CD4-positive, alpha-beta T cell treated with Interleukin-17A for 4 hours (primary cell): ENCODE measurements at regions not wholly inside any gene's neighbourhood (a gene's known extent, or its start where the extent isn't known, plus 50 kb on each side); places are given as distances from the start of the nearest gene placed in this dataset.
"Not testable (repeated sequence)": the region's sequence is repeated elsewhere in the genome, so short reads cannot be mapped to it uniquely, and the experiment has no call there.

Experiments used
- DNase-seq: peaks from one replicate; pipeline ENCODE4 v3.0.0-alpha.2; 2020; ENCODE audit warnings: mixed read lengths

DNA sequence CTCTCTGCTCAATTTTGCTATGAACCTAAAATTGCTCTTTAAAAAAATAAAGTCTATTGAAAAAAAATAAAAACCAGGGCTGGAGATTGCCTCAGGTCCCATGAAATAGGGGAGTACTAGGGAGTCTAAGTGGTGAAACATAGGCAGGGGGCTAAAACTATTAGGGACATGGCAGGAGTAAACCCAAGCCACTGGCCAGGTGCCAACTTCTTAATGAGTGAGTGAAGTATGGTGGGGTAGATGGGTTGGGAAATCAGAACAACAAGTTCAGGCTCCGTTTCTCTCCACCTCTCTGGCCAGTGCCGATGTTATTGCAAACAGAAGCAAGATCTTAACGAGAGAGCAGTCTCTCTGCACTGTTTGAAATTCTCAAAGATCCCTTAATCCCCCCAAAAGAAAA, 322.4 kb upstream of the CDH5 start:
- no peak for DNase-seq

DNA sequence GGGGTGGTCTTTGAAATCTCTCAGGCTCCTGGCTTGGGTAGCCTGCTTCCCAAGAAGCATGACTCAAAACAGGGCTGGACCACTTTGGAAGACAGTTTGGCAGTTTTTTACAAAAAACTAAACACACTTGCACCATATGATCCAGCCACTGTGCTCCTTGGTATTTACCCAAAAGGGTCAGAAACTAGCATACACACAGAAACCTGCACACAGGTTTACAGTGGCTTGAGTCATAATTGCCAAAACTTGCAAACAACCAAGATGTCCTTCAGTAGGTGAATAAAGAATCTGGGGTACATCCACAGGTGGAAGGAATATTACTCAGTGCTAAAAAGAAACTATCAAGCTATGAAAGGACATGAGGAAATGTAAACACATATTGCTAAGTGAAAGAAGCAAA, 323.2 kb upstream of the CDH5 start:
- no peak for DNase-seq

DNA sequence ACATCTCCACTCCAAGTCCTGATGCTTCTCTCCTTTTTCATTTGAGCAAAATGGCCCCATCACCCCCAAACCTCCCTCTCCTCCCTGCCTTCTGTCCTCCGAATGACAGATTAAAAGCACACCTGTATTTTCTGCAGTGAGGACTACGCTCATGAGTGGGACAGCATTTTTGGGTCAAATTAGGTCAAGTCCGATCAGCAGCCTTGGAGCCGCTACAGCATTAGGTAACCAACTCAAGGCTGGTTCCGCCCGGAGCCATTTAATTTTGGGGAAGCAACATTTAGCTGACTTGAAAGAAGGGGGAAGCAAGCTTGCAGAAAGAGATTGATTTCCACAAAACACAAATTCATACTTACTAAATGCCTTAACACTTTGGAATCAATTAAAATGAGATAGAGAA, 324.1 kb upstream of the CDH5 start:
- DNase-seq = no peak

DNA sequence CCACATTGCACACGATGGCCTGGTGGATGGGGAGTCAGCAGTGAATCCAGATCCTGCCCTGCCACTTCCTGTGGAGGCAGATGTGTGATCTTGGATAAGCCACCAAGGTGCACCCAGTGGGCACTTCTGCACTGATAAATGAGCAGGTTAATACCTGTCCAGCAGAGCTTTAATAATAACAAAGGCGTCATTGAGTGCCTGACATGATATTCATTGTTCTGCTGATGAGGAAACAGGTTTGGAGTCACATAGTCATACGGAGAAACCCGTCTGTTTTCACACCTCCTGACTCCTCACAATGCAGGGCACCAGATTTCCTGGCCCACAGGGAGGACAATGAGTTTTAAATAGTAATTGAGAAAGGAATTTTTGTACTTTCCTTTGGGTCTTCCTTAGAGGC, 324.6 kb upstream of the CDH5 start:
- no peak for DNase-seq

DNA sequence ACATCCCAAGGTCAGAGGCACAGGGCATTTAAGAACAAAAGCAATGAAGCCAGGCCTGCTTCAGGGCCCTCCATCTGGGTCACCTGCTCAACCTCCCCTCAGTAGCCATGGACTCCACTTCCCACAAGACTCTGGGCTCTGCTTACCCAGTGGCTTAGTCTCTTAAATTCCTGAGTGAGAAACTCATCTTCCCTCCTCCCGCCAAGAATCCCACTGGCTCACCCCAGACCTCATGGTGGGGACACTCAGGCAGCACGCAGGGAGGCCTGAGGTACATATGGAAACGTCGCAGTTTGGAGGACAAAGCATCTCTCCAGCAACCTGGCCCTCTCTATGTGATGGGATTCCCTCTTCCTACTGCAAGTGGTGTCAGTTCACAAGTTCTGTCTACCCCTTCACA, 326.7 kb upstream of the CDH5 start:
- no peak for DNase-seq

DNA sequence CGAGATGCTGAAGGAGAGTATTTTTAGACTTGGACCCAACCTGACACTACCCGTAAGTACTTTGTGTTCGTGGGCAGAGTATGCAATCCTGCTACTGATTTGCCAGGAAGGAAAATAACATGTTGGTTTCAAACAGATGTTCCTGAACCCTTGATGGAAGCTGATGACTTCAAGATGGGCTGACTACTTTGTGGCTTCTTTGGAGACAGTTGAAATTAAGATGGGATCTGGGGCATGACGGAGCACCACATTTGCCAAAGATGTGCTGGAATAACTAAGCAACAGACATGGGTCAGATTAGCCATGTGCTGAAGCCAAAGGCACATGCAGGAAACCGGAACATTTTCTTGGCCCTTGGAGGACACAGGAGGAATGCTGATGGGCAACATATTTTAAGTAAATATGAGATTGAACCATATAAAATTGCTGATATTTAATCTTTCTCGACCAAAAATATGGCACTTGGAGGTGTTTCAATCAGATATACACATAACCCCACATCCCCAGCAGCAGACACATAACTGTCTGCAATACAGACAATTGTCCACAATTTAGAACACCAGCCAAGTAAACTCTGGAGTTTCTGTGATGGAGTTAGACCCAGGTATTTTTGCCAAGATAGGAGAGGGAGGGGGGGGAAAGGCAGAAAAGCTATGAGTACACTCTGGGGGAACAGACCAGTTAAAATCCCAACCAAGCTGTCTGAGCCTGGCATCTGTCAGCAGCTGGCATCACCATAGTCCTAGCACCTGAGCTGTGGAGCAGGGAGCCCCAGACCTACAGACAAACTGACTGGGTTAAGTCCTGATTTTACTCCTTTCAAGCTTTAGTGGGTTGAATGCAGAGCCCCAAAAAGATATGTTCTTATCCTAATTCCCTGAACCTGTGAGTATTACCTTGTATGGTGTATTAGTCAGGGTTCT, 329.4 kb upstream of the CDH5 start:
- no peak for DNase-seq

DNA sequence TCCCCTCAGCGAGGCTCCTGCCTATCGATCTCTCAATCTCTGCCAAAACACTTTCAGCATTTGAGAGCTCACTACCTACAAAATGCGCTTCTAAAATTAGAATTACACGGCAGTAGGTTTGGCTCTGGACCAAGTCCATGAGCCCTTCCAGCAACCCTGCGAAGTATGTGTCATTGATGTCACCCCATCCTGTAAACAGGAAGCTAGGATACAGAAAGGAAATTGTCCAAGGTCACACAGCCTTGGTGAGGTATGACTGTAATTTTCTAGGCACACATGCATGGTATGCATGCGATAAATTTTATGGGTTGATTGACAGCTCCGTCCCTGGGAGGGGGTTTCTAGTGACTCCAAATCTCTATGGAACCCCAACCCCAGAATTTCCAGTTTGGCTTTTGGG, 330.3 kb upstream of the CDH5 start:
- no peak for DNase-seq

DNA sequence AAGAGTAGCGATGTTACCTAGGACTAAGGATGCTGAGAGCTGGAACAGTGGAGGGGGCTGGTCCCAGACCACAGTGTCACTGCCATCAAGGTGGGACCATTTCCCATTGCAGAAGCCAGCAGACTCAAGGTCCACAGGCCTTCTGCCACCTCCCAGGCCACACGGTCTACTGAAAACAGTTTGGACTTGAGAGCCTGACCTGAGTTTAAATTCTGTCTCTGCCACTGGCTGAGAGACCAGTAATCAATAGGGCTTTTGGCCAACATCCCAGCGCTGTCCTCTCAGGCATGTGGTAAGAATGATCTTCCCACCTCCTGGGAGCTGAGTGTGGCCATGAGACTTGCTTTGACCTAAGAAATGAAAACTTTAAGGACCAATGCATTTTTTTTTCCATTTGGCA, 331.4 kb upstream of the CDH5 start:
- no peak for DNase-seq

DNA sequence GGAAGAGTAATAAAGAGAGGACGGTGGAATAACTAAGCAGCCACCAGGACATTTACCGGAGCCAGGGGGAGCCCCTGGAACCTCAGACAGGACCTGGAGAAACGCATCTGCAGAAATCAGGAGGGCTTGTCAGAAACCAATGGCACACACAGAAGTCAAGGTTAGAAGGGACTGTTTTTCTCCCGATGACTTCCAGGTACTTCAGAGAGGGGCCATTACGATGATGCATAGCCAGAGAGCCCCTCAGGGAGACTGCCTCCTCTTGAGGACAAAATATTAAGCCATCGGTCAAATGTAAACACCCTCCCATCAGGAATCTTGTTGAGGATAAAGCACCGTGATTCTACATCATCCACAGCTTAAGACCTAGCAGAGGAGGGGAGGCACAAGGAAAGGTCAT, 333.6 kb upstream of the CDH5 start:
- DNase-seq = no peak

DNA sequence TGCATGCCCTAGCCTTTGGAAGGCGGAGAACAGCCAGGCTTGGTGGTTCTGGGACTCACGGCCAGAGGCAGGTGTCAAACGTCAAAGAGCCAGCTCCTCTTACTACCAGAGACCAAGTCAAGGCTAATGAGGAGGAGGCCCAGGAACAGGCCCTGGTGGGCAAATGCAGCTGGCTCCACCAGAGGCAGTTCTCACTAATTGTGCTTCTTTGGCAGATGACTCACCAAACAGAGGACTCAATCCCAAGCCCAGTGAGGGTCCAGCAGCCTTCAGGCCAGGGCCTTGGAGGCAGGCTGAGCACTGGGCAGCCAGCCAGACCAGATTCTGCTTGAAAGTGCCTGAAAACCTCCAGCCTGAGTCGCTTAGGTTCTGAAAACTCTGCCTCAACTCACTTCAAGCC, 336.5 kb upstream of the CDH5 start:
- no peak for DNase-seq

DNA sequence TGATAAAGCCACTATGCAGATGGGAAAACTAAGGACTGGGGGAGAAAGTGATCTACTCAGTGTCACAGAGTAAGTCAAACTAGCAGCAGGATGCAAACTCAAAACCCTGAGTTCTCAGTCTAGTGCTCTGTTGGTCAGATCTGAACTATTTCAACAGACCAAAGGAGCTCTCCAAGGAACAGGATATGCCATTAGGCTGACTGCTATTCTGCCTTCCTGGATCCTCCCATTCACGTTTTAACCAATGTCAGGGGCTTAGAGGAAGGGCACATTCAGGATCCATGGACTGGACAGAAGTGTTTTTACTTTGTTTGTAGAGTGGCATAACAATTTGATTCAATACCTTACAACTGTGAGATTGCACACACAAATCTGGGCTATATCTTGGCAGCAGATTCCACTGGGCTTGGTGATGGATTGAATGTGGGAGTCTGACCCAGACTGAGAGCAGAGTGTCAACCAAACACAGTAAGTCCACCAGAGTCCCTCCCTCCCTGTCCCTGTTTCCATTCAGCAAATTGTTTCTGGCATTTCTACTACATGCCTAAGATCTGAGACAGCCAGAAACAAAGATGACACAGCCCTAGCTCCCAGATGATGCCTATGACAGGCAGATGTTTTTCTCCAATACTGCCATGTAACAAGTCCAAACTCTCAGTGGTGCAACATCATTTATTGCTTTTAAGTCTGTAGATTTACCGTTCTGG, 337.8 kb upstream of the CDH5 start:
- no peak for DNase-seq

DNA sequence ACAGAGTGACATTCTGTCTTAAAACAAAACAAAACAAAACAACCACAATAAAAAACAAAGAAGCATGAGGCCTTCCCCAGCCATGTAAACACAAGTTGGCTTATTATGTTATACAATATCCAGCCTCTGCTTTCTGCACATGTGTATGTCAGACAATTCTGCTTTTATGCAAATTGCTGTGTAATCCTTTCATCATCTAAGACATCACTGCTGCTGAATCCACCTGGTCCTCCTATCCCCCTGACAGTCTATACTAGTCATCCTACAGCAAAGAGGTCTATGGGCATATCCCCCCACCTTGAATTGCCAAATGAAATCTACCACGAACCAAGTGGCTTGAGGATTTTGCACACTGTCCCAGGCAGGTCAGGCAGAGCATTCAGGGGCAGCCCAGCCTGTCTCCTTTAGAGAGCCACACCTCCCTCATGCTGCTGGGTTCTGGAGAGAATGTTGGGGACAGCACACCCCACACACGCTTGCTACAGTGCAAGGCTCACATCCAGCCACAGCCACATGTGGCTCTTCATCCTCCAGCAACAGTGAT, 339.6 kb upstream of the CDH5 start:
- DNase-seq = no peak

DNA sequence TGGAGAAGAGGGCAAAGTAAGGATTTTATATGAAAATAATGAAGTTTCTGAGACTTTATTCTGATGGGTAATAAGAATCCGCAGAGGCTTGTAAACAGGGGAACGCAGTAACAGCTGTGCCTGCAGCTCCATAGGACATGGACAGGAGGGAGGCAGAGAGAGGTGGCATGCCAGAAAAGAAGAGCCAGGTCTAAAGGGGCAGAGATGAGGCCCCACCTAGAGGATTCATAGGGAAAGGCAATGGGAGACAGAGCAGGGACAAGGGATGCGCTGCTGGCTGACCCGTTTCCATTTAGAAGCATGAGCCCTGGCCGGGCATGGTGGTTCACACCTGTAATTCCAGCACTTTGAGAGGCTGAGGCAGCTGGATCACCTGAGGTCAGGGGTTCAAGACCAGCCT, 340.3 kb upstream of the CDH5 start:
- no peak for DNase-seq

DNA sequence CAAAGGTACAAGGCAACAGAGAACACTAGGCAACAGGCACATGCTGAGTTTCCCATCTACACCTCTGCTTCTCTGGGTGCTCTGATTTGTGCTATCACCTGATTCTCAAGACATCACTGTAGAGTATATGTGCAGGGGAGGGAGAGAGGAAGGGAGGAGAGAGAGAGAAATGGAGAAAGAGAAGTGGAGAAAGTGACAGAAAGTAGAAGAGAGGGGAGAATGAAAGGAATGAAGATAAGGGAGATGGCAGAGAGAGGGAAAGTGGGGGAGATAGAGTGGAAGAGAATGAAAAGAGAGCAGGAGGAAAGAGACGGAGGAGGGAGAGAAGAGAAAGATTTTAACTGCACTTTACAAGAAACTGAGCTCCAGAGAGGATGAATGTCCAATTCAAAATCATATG, 340.7 kb upstream of the CDH5 start:
- DNase-seq = no peak

DNA sequence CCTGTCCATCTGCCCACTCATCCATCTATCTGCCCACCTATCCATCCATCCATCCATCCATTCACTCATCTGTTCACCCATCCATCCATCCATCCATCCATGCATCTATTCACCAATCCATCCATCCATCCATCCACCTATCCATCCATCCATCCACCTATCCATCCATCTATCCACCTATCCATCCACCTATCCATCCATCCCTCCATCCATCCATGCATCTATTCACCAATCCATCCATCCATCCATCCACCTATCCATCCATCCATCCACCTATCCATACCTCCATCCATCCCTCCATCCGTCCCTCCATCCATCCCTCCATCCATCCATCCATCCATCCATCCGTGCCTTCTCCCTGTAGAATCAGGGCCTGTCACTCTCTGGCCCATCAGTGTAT, 341.9 kb upstream of the CDH5 start:
- DNase-seq = not testable (repeated sequence)

DNA sequence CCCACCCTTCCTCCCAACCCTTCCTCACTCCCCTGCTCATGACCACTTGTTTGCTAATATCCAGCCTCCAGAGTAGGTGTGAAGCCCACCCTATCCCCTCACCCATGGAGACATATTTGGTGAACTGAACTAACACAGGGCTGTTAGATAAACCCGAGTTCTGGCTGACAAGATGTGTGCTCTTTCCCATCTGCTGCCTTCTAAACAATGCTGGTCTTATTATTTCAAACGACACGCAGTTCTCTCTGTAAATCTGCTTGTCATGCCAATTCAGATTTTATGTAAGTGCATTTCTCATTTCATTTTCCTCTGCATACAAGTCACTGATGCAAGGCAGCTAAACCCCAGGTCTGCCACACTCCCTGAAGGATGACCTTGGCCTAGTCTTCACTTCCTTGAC, 343.0 kb upstream of the CDH5 start:
- DNase-seq = no peak

DNA sequence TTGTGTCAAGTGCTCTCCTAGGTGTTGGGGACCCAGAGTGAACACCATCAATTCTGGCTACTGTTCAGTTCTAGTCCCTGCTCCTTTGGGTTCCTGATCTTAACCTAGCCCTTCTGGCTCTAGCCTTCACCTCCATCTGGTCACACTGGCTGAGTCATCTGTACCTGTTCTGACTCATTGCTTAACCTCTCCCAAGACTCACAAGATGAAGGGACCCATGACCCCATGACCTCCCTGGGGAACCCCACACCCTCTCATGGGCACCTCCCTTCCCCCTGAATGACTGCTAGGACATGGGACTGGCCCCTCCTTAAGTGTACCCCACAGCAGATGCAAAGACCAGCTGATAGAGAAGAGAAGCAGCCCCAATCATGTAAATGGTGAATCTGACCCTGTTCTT, 345.8 kb upstream of the CDH5 start:
- DNase-seq = no peak

DNA sequence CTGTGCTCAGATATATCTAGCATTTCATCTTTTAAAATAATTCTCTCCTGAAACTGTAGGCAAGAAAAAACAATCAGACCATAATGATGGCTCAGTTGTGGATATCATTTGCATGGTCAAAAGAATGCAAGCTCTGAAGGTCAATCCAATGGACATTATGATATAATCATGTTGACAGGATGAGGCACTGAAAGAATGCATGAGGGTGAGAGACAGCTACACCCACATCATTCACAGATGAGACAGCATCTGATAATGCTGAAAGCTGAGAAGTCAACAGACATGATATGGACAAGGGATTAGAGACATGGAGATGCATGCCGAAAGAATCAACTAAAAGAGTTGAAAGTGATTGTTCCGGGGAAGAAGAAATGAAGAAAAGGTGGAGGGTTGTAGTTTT, 346.4 kb upstream of the CDH5 start:
- DNase-seq = no peak

DNA sequence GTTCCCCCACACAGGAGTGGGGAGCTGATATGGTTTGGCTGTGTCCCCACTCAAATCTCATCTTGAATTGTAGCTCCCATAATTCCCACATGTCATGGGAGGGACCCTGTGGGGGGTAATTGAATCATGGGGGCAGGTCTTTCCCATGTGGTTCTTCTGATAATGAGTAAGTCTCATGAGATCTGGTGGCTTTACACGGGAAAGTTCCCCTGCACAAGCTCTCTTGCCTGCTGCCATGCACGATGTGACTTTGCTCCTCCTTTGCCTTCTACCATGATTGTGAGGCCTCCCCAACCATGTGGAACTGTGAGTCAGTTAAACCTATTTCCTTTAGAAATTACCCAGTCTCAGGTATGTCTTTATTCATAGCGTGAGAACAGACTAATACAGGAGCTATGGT, 347.0 kb upstream of the CDH5 start:
- DNase-seq = not testable (repeated sequence)

DNA sequence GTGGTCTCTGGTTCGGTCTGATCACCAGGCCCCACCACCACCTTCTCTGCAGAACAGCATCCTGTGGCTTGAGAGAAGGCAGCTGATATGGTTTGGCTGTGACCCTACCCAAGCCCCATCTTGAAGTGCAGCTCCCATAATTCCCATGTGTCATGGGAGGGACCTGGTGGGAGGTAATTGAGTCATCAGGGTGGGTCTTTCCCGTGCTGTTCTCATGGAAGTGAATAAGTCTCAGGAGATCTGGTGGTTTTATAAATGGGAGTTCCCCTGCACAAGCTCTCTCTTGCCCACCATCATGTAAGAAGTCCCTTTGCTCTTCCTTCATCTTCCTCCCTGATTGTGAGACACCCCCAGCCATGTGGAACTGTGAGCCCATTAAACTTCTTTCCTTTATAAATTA, 352.3 kb upstream of the CDH5 start:
- DNase-seq = no peak

DNA sequence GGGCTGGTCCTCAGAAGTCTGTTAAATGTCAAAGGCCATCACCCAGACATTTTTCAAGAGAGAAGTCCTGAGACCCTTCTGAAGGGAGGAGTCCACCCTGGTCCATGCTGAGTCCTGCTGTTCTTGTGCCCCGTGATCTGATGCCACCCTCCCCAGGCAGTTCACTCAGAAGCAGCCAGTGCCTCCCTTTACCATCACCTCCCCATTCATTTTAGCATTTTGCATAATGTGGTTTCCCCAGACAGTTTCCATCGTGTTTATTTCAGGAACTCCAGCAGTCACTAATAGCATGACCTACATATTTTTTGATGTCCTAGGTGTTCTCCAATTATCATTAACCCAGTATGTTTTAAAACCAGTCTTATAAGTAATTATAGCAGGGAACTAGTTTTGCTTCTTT, 353.0 kb upstream of the CDH5 start:
- no peak for DNase-seq

DNA sequence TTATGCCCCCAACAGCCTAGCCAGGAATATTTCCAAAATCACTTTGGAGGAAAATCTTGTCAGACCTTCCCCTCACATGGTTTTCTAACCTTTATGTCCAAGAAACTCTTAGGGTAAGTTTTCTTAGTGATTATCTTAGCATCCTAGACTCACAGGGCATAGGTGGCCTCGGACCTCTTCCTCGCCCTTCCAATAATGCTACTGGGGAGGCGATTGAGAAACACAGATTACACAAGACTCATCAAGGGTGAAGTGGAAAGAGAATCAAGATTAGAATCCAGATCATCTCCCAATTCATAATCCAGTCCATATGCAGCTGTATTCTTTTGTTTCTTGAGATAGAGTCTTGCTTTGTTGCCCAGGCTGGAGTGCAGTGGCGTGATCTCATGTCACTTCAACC, 358.4 kb upstream of the CDH5 start:
- no peak for DNase-seq

DNA sequence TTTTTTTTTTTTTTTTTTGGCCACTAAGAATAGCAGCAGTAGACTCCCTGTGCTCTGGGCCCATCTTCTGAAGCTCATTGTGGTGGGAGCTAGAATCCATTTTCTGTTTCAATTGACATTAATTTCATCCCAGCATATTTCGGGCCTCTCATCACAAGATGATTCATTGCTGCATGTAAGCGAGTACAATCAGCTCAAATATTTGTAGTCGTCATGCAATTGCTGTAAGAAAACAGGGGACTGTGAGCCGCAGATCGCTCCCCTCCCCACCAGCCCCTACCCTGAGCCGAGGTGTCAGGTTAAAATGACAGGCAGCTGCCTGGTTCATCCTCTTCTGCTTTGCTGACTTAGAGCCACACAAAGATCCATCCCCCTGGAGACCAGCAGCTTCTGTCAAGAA, 358.8 kb upstream of the CDH5 start:
- DNase-seq = no peak

DNA sequence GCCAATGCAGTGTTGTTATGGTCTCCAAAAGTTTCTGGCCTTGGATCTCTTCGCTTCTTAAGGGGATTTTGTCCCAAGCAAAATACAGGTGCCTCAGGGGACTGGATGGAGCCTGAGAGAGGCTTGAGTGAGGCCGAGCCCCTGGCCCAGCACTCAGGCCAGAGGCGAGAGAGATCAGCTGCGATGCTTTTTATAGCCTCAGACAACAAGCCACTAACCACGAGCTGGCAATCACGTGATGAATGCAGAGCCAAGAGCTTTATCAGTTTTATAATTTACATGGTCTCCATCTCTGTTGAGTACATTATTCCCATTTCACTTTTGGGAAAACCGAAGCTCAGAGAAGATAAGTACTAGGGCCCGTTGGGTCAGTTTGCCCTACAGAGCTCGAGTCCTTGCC, 360.0 kb upstream of the CDH5 start:
- DNase-seq = no peak
